H1 (cell line): ENCODE measurements at regions not wholly inside any gene's neighbourhood (a gene's known extent, or its start where the extent isn't known, plus 50 kb on each side); places are given as distances from the start of the nearest gene placed in this dataset.

Experiments used
- CBX5 ChIP-seq: fragments of 300-800, 300-1000 bp; sonication (generic); IDR thresholded peaks from 2 replicates; pipeline ENCODE4 v1.7.1; 2016; ENCODE audit warnings: antibody characterized with exemption, low read length, low read depth
- CHD2 ChIP-seq: IDR thresholded peaks from 2 replicates; pipeline ENCODE4 v1.6.1; 2012; ENCODE audit warnings: low read length, improper control_type of control experiment
- EP300 ChIP-seq, 2 experiments: IDR thresholded peaks; 1 replicate in 1 of 2; 2 replicates in 1 of 2; pipeline ENCODE4 v1.6.1; 2011 to 2012; ENCODE audit warnings: low read depth in 2 of 2, low read length in 2 of 2, mild to moderate bottlenecking in 2 of 2, borderline replicate concordance in 1 of 2, inconsistent platforms in 1 of 2, moderate library complexity in 1 of 2
- RXRA ChIP-seq: IDR thresholded peaks from 2 replicates; pipeline ENCODE4 v1.6.1; 2011; ENCODE audit warnings: low read depth, mild to moderate bottlenecking, low read length, moderate library complexity; ENCODE audit not compliant: insufficient read depth
- TAF1 ChIP-seq: IDR thresholded peaks from 2 replicates; pipeline ENCODE4 v1.6.1; 2011; ENCODE audit warnings: mild to moderate bottlenecking, low read depth, low read length
- TF ChIP-seq, protein P1 (sequence below), 3 experiments: IDR thresholded peaks; 1 replicate in 2 of 3; 2 replicates in 1 of 3; pipeline versions ENCODE4 v1.5.1 to v1.6.1; 2011; ENCODE audit warnings: low read length in 3 of 3, mild to moderate bottlenecking in 3 of 3, inconsistent platforms in 2 of 3, low read depth in 1 of 3, moderate library complexity in 1 of 3; ENCODE audit not compliant: insufficient read depth in 1 of 3; ENCODE audit errors: control extremely low read depth in 1 of 3

DNA sequence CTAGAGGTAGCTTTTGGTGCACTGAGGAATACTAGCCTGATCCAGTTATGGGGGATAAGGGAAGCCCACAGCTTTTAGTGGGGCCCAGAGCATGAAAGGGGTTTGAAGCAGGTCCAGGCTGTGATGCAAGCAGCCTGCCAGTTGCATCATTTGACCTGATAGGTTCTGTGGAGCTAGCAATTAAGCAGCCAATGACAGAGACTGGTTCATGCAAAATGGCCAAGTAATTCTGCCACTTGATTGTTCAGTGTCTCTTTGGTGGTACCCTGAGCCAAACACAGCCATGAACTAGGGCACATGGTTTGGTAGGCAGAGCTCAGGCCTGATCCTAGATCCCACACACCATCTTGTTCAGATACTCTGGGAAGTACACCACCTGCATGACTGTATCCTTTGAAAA lies 91.0 kb upstream of the PRR23C start:
- TF ChIP-seq EP300 (IDR thresholded peaks at IDR 0.05; ENCODE audit: borderline replicate concordance in 1 of 2, low read depth in 2 of 2, low read length in 2 of 2) (no peak), CHD2 (no peak), RXRA (no peak), CBX5 (no peak), TAF1 (no peak)
- TF ChIP-seq, protein P1, sequence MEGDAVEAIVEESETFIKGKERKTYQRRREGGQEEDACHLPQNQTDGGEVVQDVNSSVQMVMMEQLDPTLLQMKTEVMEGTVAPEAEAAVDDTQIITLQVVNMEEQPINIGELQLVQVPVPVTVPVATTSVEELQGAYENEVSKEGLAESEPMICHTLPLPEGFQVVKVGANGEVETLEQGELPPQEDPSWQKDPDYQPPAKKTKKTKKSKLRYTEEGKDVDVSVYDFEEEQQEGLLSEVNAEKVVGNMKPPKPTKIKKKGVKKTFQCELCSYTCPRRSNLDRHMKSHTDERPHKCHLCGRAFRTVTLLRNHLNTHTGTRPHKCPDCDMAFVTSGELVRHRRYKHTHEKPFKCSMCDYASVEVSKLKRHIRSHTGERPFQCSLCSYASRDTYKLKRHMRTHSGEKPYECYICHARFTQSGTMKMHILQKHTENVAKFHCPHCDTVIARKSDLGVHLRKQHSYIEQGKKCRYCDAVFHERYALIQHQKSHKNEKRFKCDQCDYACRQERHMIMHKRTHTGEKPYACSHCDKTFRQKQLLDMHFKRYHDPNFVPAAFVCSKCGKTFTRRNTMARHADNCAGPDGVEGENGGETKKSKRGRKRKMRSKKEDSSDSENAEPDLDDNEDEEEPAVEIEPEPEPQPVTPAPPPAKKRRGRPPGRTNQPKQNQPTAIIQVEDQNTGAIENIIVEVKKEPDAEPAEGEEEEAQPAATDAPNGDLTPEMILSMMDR (IDR thresholded peaks at IDR 0.05; ENCODE audit: control extremely low read depth in 1 of 3, insufficient read depth in 1 of 3, low read depth in 1 of 3, low read length in 3 of 3), result no peak
